OCI-LY1 (cell line): ENCODE measurements at regions not wholly inside any gene's neighbourhood (a gene's known extent, or its start where the extent isn't known, plus 50 kb on each side); places are given as distances from the start of the nearest gene placed in this dataset.

Experiments
- CTCF ChIP-seq: fragments of 200-600 bp; sonication (generic), shearing (Covaris generic); IDR thresholded peaks from 2 replicates; pipeline ENCODE4 v1.5.1; 2017; ENCODE audit warnings: mild to moderate bottlenecking, antibody characterized with exemption, low read length, moderate library complexity, mixed read lengths
- EZH2 ChIP-seq: fragments of 200-600 bp; sonication (generic), shearing (Covaris generic); IDR thresholded peaks from 2 replicates; pipeline ENCODE4 v1.8.0; 2017; ENCODE audit warnings: borderline replicate concordance, mixed run types, mild to moderate bottlenecking, antibody characterized with exemption, low read length, moderate library complexity, mixed read lengths

GRCh38 chr7:4430227-4430626, 251.9 kb upstream of the FOXK1 start:
- TF ChIP-seq CTCF (no peak), EZH2 (no peak)
